ENCODE measurements at regions not wholly inside any gene's neighbourhood (a gene's known extent, or its start where the extent isn't known, plus 50 kb on each side); places are given as distances from the start of the nearest gene placed in this dataset.

- TF ChIP-seq CTCF (IDR thresholded peaks at IDR 0.05; ENCODE audit: insufficient read depth, low read length) (no peak), POLR2AphosphoS5 (IDR thresholded peaks at IDR 0.05; ENCODE audit: low read depth) (no peak), SPI1 (IDR thresholded peaks at IDR 0.05; ENCODE audit: borderline replicate concordance, low read depth) (no peak), GABPA (IDR thresholded peaks at IDR 0.05; ENCODE audit: low read depth) (no peak), REST (IDR thresholded peaks at IDR 0.05; ENCODE audit: insufficient replicate concordance, low read depth) (no peak)
- Histone ChIP-seq H3K27me3 (ENCODE audit: insufficient read depth, poor library complexity, severe bottlenecking) (no peaks in the 10 kb centered on the region), H3K27ac (replicated peaks) (no peak overlapping the region), H3K4me3 (replicated peaks; ENCODE audit: insufficient read depth, low read length) (no peak overlapping the region)
- DNase-seq (ENCODE audit: low read depth in 1 of 2, low spot score in 1 of 2): no peak
Measured at GRCh38 chr1:221469476-221469875, 272.4 kb downstream of the DUSP10 start.

- no peak overlapping the region for H3K4me3 ChIP-seq (replicated peaks; ENCODE audit: insufficient read depth, low read length)
- TF ChIP-seq SPI1 (IDR thresholded peaks at IDR 0.05; ENCODE audit: borderline replicate concordance, low read depth) (no peak), GABPA (IDR thresholded peaks at IDR 0.05; ENCODE audit: low read depth) (no peak), CTCF (IDR thresholded peaks at IDR 0.05; ENCODE audit: insufficient read depth, low read length) (no peak), REST (IDR thresholded peaks at IDR 0.05; ENCODE audit: insufficient replicate concordance, low read depth) (no peak), POLR2AphosphoS5 (IDR thresholded peaks at IDR 0.05; ENCODE audit: low read depth) (no peak)
- DNase-seq (ENCODE audit: low read depth in 1 of 2, low spot score in 1 of 2): no peak
- no peaks in the 10 kb centered on the region for H3K27me3 ChIP-seq (ENCODE audit: insufficient read depth, poor library complexity, severe bottlenecking)
- no peak overlapping the region for H3K27ac ChIP-seq (replicated peaks)
Measured at GRCh38 chr1:221470000-221470698, 271.7 kb downstream of the DUSP10 start.

GRCh38 chr1:221473411-221473810 lies 268.5 kb downstream of the DUSP10 start:
- no peak for DNase-seq (ENCODE audit: low read depth in 1 of 2, low spot score in 1 of 2)
- no peak for TF ChIP-seq REST (IDR thresholded peaks at IDR 0.05; ENCODE audit: insufficient replicate concordance, low read depth)
- TF ChIP-seq CTCF (IDR thresholded peaks at IDR 0.05; ENCODE audit: insufficient read depth, low read length): no peak
- no peak for TF ChIP-seq SPI1 (IDR thresholded peaks at IDR 0.05; ENCODE audit: borderline replicate concordance, low read depth)
- TF ChIP-seq GABPA (IDR thresholded peaks at IDR 0.05; ENCODE audit: low read depth): no peak
- no peak for TF ChIP-seq POLR2AphosphoS5 (IDR thresholded peaks at IDR 0.05; ENCODE audit: low read depth)
- Histone ChIP-seq H3K27ac (replicated peaks) (no peak overlapping the region), H3K27me3 (ENCODE audit: insufficient read depth, poor library complexity, severe bottlenecking) (no peaks in the 10 kb centered on the region), H3K4me3 (replicated peaks; ENCODE audit: insufficient read depth, low read length) (no peak overlapping the region)
